GM18873 (cell line): ENCODE measurements at regions not wholly inside any gene's neighbourhood (a gene's known extent, or its start where the extent isn't known, plus 50 kb on each side); places are given as distances from the start of the nearest gene placed in this dataset.

Source experiments
- ATAC-seq: cut with Tn5 transposase; IDR thresholded peaks from one replicate; pipeline ENCODE4 v1.9.1; 2021; ENCODE audit warnings: mild to moderate bottlenecking, moderate library complexity, moderate number of reproducible peaks; ENCODE audit not compliant: unreplicated experiment, low FRiP score

- no peak for ATAC-seq
Observed at GRCh38 chr5:61683148-61683547, 351.1 kb downstream of the ZSWIM6 start.

GRCh38 chr5:61683926-61684325, 351.9 kb downstream of the ZSWIM6 start:
- no peak for ATAC-seq

- ATAC-seq: no peak
Observed at GRCh38 chr5:61686491-61687257, 354.6 kb downstream of the ZSWIM6 start.

- ATAC-seq: no peak
Observed at GRCh38 chr5:61687371-61687770, 355.3 kb downstream of the ZSWIM6 start.

GRCh38 chr5:61689153-61689846, 357.2 kb downstream of the ZSWIM6 start:
- ATAC-seq: no peak

- no peak for ATAC-seq
Observed at GRCh38 chr5:61697809-61698558, 365.9 kb downstream of the ZSWIM6 start.

- ATAC-seq: peak; percentile 79
Observed at GRCh38 chr5:61701877-61702602, 370.0 kb downstream of the ZSWIM6 start.

GRCh38 chr5:61702784-61703183, 370.7 kb downstream of the ZSWIM6 start:
- ATAC-seq: no peak

- ATAC-seq: peak; percentile 52
Observed at GRCh38 chr5:61704289-61704688, 372.2 kb downstream of the ZSWIM6 start.

- ATAC-seq: no peak
Observed at GRCh38 chr5:61706751-61707150, 374.7 kb downstream of the ZSWIM6 start.

- no peak for ATAC-seq
Observed at GRCh38 chr5:61719124-61719523, 387.1 kb downstream of the ZSWIM6 start.

GRCh38 chr5:61720829-61721228, 388.8 kb downstream of the ZSWIM6 start:
- no peak for ATAC-seq

- ATAC-seq: no peak
Observed at GRCh38 chr5:61724102-61724501, 392.0 kb downstream of the ZSWIM6 start.

- ATAC-seq: no peak
Observed at GRCh38 chr5:61728287-61728686, 396.2 kb downstream of the ZSWIM6 start.

- ATAC-seq: no peak
Observed at GRCh38 chr5:61730866-61731265, 398.8 kb downstream of the ZSWIM6 start.

GRCh38 chr5:61731267-61731945, 399.3 kb downstream of the ZSWIM6 start:
- ATAC-seq: no peak

GRCh38 chr5:61731946-61732314, 399.9 kb downstream of the ZSWIM6 start:
- ATAC-seq: no peak

GRCh38 chr5:61732369-61732768, 400.3 kb downstream of the ZSWIM6 start:
- ATAC-seq: no peak

- no peak for ATAC-seq
Observed at GRCh38 chr5:61732796-61733195, 400.7 kb downstream of the ZSWIM6 start.

- no peak for ATAC-seq
Observed at GRCh38 chr5:61734001-61734400, 401.9 kb downstream of the ZSWIM6 start.
